T-cell (primary cell): ENCODE measurements at regions not wholly inside any gene's neighbourhood (a gene's known extent, or its start where the extent isn't known, plus 50 kb on each side); places are given as distances from the start of the nearest gene placed in this dataset.

Source experiments
- ATAC-seq, 4 experiments: fragments of 200-7000 bp in 3 of 4; fragments of 150-1000 bp in 1 of 4; cut with Tn5 transposase; replicated peaks in 1 of 4; 1 replicate in 3 of 4; 2 replicates in 1 of 4; pipeline ENCODE4 v1.10.0; 2021; ENCODE audit warnings: moderate library complexity in 3 of 4, mild to moderate bottlenecking in 2 of 4, moderate number of reproducible peaks in 1 of 4
- CTCF ChIA-PET, 2 donors: fragments of 300-600 bp; sonication (Branson Sonifier 250); formaldehyde crosslinking; loops; one replicate each; lab custom pipeline; 2022; ENCODE audit warnings: antibody characterized with exemption in 2 of 2; lab: Charles Lee
- POLR2A ChIA-PET, 2 donors: fragments of 300-600 bp; sonication (Branson Sonifier 250); formaldehyde crosslinking; loops; one replicate each; lab custom pipeline; 2022; ENCODE audit warnings: antibody characterized with exemption in 2 of 2; lab: Charles Lee
- DNase-seq, 35 experiments: peaks; one replicate each; pipeline versions ENCODE4 v3.0.0 to v3.0.0-alpha.2; 2013 to 2023
- H3K27ac ChIP-seq: one replicate; pipeline ENCODE4 v1.5.1; 2013; ENCODE audit warnings: low read length
- H3K27me3 ChIP-seq, 2 experiments: replicated peaks in 1 of 2; 1 replicate in 1 of 2; 2 replicates in 1 of 2; pipeline versions ENCODE4 v1.6.1 to v1.7.0; 2013; ENCODE audit warnings: low read length in 1 of 2, mixed read lengths in 1 of 2; ENCODE audit not compliant: control insufficient read depth in 2 of 2, insufficient read depth in 2 of 2; ENCODE audit errors: extremely low read depth in 1 of 2
- H3K36me3 ChIP-seq, 2 donors: 1 replicate in 1 of 2; 2 replicates in 1 of 2; pipeline versions ENCODE4 v1.6.1 to v1.7.0; 2013; ENCODE audit warnings: low read length in 1 of 2; ENCODE audit not compliant: control insufficient read depth in 2 of 2, insufficient read depth in 1 of 2; ENCODE audit errors: extremely low read depth in 1 of 2
- H3K4me1 ChIP-seq, 2 experiments: 1 replicate in 1 of 2; 2 replicates in 1 of 2; pipeline versions ENCODE4 v1.6.1 to v1.7.0; 2013; ENCODE audit warnings: low read length in 2 of 2, mixed read lengths in 1 of 2; ENCODE audit not compliant: insufficient read depth in 2 of 2, control insufficient read depth in 1 of 2; ENCODE audit errors: extremely low read depth in 1 of 2
- H3K4me3 ChIP-seq, 2 donors: 1 replicate in 1 of 2; 2 replicates in 1 of 2; pipeline versions ENCODE4 v1.5.1 to v1.7.0; 2013; ENCODE audit warnings: mild to moderate bottlenecking in 2 of 2, low read length in 1 of 2, moderate library complexity in 1 of 2; ENCODE audit not compliant: control insufficient read depth in 1 of 2; ENCODE audit errors: extremely low read depth in 1 of 2
- H3K9me3 ChIP-seq: 2 replicates; pipeline ENCODE4 v1.7.0; 2013
- H3K27ac Mint-ChIP-seq, 2 donors: one replicate each; pipeline ENCODE4 v1.8.0; 2020 to 2021; ENCODE audit warnings: mild to moderate bottlenecking in 2 of 2, mixed read lengths in 2 of 2
- H3K27me3 Mint-ChIP-seq, 2 donors: one replicate each; pipeline ENCODE4 v1.8.0; 2021 to 2022; ENCODE audit warnings: mixed read lengths in 2 of 2
- H3K36me3 Mint-ChIP-seq: one replicate; pipeline ENCODE4 v1.8.0; 2021; ENCODE audit warnings: mixed read lengths
- H3K4me1 Mint-ChIP-seq, 3 donors: one replicate each; pipeline ENCODE4 v1.8.0; 2020 to 2022; ENCODE audit warnings: mixed read lengths in 3 of 3, mild to moderate bottlenecking in 1 of 3
- H3K4me3 Mint-ChIP-seq, 3 donors: one replicate each; pipeline ENCODE4 v1.8.0; 2020 to 2022; ENCODE audit warnings: mild to moderate bottlenecking in 3 of 3, mixed read lengths in 3 of 3, moderate library complexity in 3 of 3
- H3K9me3 Mint-ChIP-seq, 3 donors: one replicate each; pipeline ENCODE4 v1.8.0; 2020 to 2022; ENCODE audit warnings: mixed read lengths in 3 of 3
- WGBS: methylation state at CpG from one replicate; pipeline ENCODE4 v1.1.5; 2013; ENCODE audit warnings: missing lambda C conversion rate; ENCODE audit not compliant: insufficient coverage; 5-methylcytosine and 5-hydroxymethylcytosine counted together

GRCh38 chr15:91710080-91710698 is 143.3 kb upstream of the SLCO3A1 start:
- ChIA-PET CTCF (no interaction called here), POLR2A (no interaction called here)
- Mint-ChIP-seq H3K27ac (no peak overlapping the region), H3K4me3 (no peak overlapping the region), H3K9me3 (no peaks in the 10 kb centered on the region), H3K4me1 (peaks cover 14 to 22% (median 19%) of the 10 kb centered on the region in 3 donors), H3K36me3 (no peaks in the 10 kb centered on the region), H3K27me3 (peaks cover 6 to 34% of the 10 kb centered on the region in 2 donors)
- no peak overlapping the region for H3K27ac ChIP-seq
- H3K4me3 ChIP-seq: no peak overlapping the region
- WGBS: no CpG with 5 or more reads among the region's 3 CpGs
- DNase-seq (no peak), ATAC-seq (no peak)
- H3K9me3 ChIP-seq: no peaks in the 10 kb centered on the region
- H3K27me3 ChIP-seq: peaks cover 0 to 4% of the 10 kb centered on the region in 2 experiments
- peaks cover 8 to 12% of the 10 kb centered on the region in 2 experiments for H3K4me1 ChIP-seq
- no peaks in the 10 kb centered on the region for H3K36me3 ChIP-seq

- Histone ChIP-seq H3K27me3 (peaks cover 0 to 4% of the 10 kb centered on the region in 2 experiments), H3K27ac (no peak overlapping the region), H3K36me3 (no peaks in the 10 kb centered on the region), H3K4me3 (no peak overlapping the region), H3K4me1 (peaks cover 0 to 3% of the 10 kb centered on the region in 2 experiments), H3K9me3 (no peaks in the 10 kb centered on the region)
- no peak overlapping the region for H3K4me3 Mint-ChIP-seq
- POLR2A ChIA-PET: no interaction called here
- WGBS: 100% methylated on average over 2 of the region's 9 CpGs
- peaks cover 9 to 39% of the 10 kb centered on the region in 2 donors for H3K27me3 Mint-ChIP-seq
- DNase-seq (no peak), ATAC-seq (no peak)
- no peaks in the 10 kb centered on the region for H3K9me3 Mint-ChIP-seq
- no peaks in the 10 kb centered on the region for H3K36me3 Mint-ChIP-seq
- peaks cover 3 to 9% (median 8%) of the 10 kb centered on the region in 3 donors for H3K4me1 Mint-ChIP-seq
- H3K27ac Mint-ChIP-seq: no peak overlapping the region
- CTCF ChIA-PET: interaction anchor here in 1 of 2 donors (0.6 kb wide), 1 partner anchor 688 kb away, joined by 5 read pairs; no protein-coding TSS in a partner anchor
Observed at GRCh38 chr15:91711384-91712033, 142.0 kb upstream of the SLCO3A1 start.

- H3K4me3 ChIP-seq: no peak overlapping the region
- POLR2A ChIA-PET: no interaction called here
- ATAC-seq (no peak), DNase-seq (no peak)
- WGBS: no CpG with 5 or more reads among the region's 7 CpGs
- Mint-ChIP-seq H3K9me3 (no peaks in the 10 kb centered on the region), H3K27ac (no peak overlapping the region), H3K36me3 (no peaks in the 10 kb centered on the region), H3K4me1 (peaks cover 0 to 2% (median under 1%) of the 10 kb centered on the region in 3 donors), H3K4me3 (no peak overlapping the region), H3K27me3 (peaks cover 9 to 39% of the 10 kb centered on the region in 2 donors)
- CTCF ChIA-PET: interaction anchor here in 1 of 2 donors (0.6 kb wide), 1 partner anchor 1026 kb away, joined by 4 read pairs; no protein-coding TSS in a partner anchor
- no peaks in the 10 kb centered on the region for H3K9me3 ChIP-seq
- no peaks in the 10 kb centered on the region for H3K4me1 ChIP-seq
- H3K27me3 ChIP-seq: peaks cover 0 to 8% of the 10 kb centered on the region in 2 experiments
- no peaks in the 10 kb centered on the region for H3K36me3 ChIP-seq
- H3K27ac ChIP-seq: no peak overlapping the region
Observed at GRCh38 chr15:91712286-91712685, 141.2 kb upstream of the SLCO3A1 start.

DNA sequence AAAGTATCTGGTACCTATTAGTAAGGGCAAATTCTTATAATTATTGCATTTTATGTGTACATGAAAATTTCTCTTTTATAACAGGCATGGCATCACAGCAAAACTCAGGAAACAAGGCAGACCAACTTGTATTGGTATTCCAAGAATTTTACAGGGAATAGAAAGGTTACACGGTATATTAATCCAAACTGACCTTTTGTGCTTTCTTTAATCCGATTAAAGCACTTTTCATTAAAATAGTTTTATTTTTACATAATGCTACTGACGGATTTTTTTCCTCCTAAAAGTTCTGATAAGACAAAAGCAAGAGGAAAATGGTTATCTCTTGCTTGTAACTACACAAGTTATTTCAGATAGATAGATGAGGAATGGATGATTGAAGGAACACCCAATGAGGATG is 137.0 kb upstream of the SLCO3A1 start:
- H3K27me3 Mint-ChIP-seq: peaks cover 20 to 44% of the 10 kb centered on the region in 2 donors
- H3K36me3 Mint-ChIP-seq: no peaks in the 10 kb centered on the region
- ChIA-PET POLR2A (no interaction called here), CTCF (interaction anchor here in 1 of 2 donors (0.6 to 1.0 kb wide), 2 partner anchors 18 to 225 kb away, joined by 3 read pairs; no protein-coding TSS in a partner anchor)
- no CpG with 5 or more reads among the region's 3 CpGs for WGBS
- Histone ChIP-seq H3K27ac (no peak overlapping the region), H3K36me3 (no peaks in the 10 kb centered on the region), H3K27me3 (peaks cover 0 to 10% of the 10 kb centered on the region in 2 experiments), H3K4me3 (no peak overlapping the region), H3K4me1 (no peaks in the 10 kb centered on the region), H3K9me3 (no peaks in the 10 kb centered on the region)
- no peak overlapping the region for H3K4me3 Mint-ChIP-seq
- DNase-seq: no peak
- no peaks in the 10 kb centered on the region for H3K9me3 Mint-ChIP-seq
- no peaks in the 10 kb centered on the region for H3K4me1 Mint-ChIP-seq
- no peak for ATAC-seq
- H3K27ac Mint-ChIP-seq: no peak overlapping the region

GRCh38 chr15:91717811-91718210 is 135.7 kb upstream of the SLCO3A1 start:
- no peak overlapping the region for H3K27ac Mint-ChIP-seq

GRCh38 chr15:91723959-91724358 is 129.5 kb upstream of the SLCO3A1 start:
- ChIA-PET CTCF (no interaction called here), POLR2A (no interaction called here)
- DNase-seq (no peak), ATAC-seq (no peak)
- Histone ChIP-seq H3K36me3 (no peaks in the 10 kb centered on the region), H3K27me3 (peaks cover 0 to 4% of the 10 kb centered on the region in 2 experiments), H3K4me3 (no peak overlapping the region), H3K27ac (no peak overlapping the region), H3K9me3 (no peaks in the 10 kb centered on the region), H3K4me1 (no peaks in the 10 kb centered on the region)
- H3K36me3 Mint-ChIP-seq: no peaks in the 10 kb centered on the region
- H3K27ac Mint-ChIP-seq: no peak overlapping the region
- 75% methylated on average over 5 of the region's 6 CpGs for WGBS
- peaks cover 7 to 13% of the 10 kb centered on the region in 2 donors for H3K27me3 Mint-ChIP-seq
- H3K4me1 Mint-ChIP-seq: no peaks in the 10 kb centered on the region
- no peaks in the 10 kb centered on the region for H3K9me3 Mint-ChIP-seq
- H3K4me3 Mint-ChIP-seq: no peak overlapping the region

More at GRCh38 chr15:91717811-91718210, 135.7 kb upstream of the SLCO3A1 start:
- DNase-seq (no peak), ATAC-seq (no peak)
- Histone ChIP-seq H3K27me3 (peaks cover 0 to 6% of the 10 kb centered on the region in 2 experiments), H3K4me1 (no peaks in the 10 kb centered on the region), H3K9me3 (no peaks in the 10 kb centered on the region), H3K36me3 (no peaks in the 10 kb centered on the region), H3K27ac (no peak overlapping the region), H3K4me3 (no peak overlapping the region)
- POLR2A ChIA-PET: no interaction called here
- CTCF ChIA-PET: no interaction called here
- H3K4me1 Mint-ChIP-seq: no peaks in the 10 kb centered on the region
- WGBS: 88% methylated on average over 1 of the region's 3 CpGs
- peaks cover 18 to 39% of the 10 kb centered on the region in 2 donors for H3K27me3 Mint-ChIP-seq
- no peaks in the 10 kb centered on the region for H3K9me3 Mint-ChIP-seq
- H3K36me3 Mint-ChIP-seq: no peaks in the 10 kb centered on the region
- no peak overlapping the region for H3K4me3 Mint-ChIP-seq
